GM18858 (cell line): ENCODE measurements at regions not wholly inside any gene's neighbourhood (a gene's known extent, or its start where the extent isn't known, plus 50 kb on each side); places are given as distances from the start of the nearest gene placed in this dataset.

Source experiments
- ATAC-seq: cut with Tn5 transposase; IDR thresholded peaks from one replicate; pipeline ENCODE4 v1.9.1; 2021; ENCODE audit not compliant: unreplicated experiment

DNA sequence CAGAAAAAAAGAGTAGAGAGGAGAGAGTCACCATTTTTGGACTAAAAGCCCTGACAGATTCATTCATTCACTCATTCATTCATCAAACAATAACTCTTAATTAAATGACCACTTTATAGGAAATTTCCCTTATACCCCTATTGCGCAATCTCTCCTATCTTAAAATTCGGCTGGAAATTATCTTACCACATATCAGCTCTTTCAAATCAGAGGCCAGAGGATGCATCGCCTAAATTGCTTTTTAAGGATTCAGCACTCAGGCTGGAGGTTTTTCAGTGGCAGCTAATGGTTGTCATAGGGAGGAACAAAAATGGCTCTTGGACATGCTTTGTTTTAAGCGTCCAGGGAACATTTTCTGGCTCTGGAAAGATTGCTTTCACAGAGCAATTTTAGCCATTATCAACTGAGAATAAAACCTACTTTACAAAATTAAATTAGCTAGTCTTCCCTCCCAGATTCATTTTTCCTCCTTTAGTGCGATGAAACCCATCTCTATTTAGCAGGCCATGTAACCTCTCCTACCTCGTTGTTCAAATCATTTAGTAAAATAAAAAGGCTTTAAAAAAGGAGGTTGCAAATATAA lies 115.2 kb downstream of the OLFM4 start:
- no peak for ATAC-seq

DNA sequence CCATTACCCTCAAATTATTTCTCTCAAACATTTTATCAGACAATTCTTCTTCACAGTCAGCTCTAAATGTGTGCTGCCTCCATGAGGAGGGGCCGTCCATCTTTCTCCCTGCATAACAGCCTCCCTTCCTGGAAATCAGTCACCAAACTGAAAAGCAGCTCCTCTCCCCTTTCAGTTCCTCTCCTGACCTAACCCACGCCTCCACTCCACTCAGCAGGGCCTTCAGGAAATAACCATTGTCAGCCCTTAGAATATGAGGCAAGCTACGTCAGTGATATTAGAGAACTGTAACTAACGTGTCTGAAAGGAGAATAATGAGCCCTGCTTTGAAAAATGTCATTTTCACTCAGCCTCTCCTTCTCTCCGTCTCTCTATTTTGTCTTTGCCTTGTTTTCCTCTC lies 116.2 kb downstream of the OLFM4 start:
- ATAC-seq: no peak

DNA sequence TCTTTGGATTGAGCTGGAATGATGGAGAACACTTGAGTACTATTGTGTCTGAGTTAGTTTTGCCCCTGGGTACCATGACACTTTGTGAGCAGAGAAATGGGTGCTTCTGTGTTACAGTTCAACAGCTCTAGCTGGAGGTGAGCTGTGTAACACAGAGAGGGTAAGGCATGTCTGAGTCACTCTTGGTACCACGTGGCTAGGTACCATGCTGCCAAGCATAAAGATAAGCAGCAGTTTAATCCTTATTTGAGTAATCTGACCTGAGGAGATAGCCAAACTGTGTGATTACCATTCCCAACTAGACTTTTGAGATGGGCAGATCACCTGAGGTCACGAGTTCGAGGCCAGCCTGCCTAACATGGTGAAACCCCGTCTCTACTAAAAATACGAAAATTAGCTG lies 122.0 kb downstream of the OLFM4 start:
- ATAC-seq: no peak

DNA sequence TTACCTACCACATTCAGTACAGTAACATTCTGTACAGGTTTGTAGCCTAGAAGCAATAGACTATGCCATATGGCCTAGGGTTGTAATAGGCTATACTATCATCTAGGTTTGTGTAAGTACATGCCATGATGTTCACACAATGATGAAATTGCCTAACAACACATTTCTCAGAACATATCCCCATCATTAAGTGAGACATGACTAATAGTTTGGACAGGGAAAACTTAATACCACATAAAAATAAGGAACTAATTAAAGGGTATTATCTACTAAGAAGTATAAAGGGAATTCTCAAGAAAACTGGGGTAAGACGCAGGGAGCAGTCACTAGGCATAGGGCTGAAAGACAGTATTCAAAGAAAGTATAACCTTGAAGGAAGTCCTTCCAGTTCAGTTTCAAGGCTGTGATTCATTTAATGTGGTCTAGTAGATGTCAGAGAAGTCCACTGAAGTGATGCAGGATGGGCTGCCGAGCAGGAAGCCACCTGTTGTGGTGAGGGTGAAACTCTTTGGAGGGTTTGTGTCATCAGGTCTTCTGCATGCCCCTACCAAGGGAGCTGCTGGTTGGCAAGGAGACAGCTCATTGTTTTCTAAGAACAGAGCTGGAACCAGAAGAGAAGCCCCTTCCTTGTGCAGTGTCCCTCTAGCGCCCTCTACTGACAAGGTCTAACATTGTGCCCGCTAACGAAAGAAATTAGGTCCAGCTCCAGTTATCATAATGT lies 122.9 kb downstream of the OLFM4 start:
- peak; percentile 99 for ATAC-seq

DNA sequence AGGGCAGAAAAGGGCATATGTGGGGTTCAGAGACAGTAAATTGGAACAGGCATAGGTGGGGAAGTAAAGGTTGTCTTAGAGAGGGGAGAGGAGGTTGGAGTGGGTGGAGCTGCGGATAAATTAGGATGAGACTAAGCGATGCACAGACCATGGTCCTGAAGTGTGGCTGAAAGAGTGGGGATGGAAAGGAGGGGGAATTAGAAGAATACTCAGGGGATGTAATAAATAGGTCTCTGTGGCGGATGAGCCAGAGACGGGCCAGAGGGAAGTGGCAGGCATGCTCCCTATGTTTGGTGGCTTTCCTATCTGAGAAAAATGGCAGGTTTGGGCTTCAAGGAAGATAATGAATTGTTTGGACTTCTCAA lies 123.4 kb downstream of the OLFM4 start:
- ATAC-seq: no peak

DNA sequence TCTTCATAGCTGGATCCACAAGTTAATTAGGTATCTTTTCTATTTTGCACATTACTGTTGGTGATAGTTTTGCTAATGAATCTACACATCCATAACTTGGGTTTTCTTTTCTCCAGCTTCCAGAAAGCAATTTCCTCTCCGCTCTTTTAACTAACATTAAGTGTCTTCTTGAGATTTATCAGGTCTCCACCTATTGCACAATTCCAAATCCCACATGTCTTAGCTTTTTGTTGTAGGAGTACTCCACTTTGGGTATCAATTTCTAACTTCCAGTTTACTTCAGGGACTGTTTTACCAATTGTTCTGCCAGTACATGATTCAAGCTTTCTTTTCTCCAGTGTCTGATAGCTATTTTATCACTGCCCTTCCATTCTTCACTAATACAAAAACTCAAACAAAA lies 129.6 kb downstream of the OLFM4 start:
- no peak for ATAC-seq

DNA sequence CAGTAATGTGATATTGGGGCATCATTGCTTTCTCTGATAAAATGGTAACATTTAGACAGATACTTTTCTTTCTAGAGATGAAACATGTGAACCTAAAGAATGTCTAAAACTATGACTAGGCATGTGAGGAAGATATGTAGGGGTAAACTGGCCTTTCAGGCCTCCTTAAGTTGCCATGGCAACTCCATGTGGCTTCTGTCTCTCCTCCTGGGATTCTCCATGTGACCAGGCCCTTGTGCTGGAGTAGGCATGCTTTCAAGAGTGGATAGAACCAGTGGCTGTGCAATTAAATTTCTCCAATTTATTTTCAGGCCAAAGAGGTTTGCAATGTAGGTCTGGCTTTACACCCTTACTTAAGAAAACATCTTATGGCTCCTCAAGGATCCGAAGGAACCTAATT lies 130.8 kb downstream of the OLFM4 start:
- no peak for ATAC-seq

DNA sequence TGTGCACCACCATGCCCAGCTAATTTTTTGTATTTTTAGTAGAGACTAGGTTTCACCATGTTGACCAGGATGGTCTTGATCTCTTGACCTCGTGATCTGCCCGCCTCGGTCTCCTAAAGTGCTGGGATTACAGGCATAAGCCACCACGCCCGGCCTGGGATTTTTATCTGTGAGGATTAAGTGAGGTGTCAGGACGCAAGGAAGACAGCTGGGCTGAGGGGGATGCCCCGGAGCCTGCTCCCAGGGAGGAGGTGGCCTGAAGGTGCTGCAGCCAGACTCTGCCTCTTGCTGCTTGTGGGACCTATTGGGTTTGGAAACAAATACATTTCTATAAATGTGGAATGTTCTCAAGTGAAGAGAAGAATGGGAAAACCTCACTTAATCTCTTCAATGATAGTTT lies 131.6 kb downstream of the OLFM4 start:
- no peak for ATAC-seq

DNA sequence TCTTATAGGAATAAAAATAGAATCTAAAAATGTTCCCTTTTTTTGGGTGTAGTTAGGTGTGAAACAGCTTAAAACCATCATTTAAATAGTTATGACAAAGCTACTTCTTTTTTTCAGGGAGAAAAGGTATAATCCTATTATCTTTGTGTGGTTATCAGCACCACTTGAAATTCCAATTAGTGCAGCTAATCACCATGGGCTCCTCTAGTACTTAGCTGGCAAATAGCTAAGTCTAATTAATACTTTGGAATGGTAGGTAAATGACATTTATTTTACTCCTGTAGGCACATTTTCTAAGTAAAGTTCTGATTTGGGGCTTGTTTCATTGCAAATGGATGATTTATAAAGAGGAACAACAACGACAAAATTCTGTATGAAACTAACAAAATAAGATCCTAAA lies 132.6 kb downstream of the OLFM4 start:
- ATAC-seq: no peak

DNA sequence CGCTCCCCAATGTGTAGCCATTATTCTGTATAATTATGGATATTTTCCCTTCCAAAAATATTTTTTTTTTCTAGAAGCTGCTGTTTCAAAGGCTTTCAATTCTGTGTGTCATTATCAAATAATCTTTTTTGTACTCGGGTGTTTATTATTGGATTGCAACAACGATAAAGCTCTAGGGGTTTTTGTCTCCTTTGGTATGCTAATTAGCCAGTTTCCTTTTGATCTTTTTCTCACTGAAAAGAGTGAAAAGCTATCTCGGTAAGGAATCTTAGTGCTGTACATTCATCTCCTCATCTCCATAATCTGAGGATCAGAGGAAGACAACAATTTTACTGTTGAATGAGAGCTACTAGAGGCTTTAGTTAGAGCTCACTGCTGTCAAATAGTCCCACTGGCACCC lies 136.6 kb downstream of the OLFM4 start:
- no peak for ATAC-seq

DNA sequence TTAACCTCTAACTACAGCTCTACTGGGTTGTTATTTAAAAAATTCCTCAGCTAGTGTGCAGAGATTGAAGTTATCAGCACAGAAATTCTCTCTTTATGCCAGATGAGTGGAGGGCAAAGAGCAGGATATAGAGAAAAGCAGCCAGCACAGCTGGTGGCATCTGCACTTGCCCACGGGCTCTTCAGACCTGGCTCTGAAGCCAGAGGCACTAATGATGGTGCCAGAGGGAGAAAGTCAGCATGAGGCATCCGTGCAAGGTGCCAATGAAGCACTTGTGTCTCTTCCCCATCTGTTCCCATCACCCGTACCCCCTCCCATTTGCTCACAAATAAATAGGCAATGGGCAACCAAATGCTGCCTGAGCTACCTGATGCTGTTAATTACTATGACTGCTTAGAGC lies 138.9 kb downstream of the OLFM4 start:
- no peak for ATAC-seq

DNA sequence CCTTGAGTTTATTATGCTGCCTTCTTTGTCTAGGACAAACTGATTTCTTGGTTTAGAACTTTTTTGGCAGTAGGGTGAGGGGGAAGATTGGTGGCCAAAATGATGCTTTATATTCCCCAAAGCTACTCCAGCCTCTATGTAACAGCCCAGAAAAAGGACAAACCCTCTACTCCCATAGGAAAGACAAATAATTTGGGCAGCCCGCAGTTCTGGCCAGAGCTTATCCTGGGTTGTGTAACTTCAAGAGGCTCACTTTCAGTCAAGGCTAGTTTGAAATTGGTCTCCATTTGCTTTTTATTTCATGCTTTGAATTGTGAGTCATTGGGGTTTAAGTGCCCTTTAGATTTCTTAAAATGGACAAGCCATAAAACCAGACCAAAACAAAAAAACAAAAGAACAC lies 142.3 kb downstream of the OLFM4 start:
- ATAC-seq: no peak

DNA sequence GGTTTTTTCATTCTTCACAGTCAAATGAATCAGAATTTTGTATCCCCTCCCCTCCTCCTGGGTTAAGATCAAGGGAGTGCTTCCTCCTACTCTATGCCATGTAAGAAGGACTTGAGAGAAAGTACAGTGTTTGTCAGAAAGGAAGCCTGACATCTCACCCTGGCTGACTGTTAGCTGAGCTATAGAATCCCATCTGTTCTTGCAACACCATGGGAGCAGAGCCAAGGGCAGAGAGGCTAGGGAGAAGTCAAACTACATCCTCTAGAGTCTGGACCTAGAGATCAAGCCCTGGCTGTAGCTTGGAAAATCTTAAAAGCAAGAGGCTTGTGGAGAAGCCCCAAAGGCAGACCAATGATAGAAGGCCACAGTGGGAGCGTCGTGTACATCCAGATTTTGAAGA lies 145.9 kb downstream of the OLFM4 start:
- no peak for ATAC-seq

DNA sequence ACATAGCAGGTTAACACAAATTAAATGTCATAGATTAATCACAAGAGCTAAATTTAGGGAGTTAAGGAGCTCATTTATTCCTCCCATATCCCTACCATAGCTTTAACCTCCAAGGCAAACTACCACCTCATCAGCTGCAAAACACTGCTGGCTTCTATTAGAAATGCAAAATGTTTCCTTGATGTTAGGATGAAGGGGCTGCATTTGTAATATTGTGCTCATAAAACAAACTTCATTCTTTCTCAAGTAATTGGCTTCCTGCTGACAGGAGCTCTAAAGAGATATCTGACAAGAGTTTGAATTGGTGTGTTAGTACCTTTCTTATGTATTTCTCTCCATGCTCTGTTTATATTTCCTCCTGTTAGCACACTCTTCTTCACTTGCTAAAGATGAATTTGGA lies 152.1 kb downstream of the OLFM4 start:
- ATAC-seq: no peak

DNA sequence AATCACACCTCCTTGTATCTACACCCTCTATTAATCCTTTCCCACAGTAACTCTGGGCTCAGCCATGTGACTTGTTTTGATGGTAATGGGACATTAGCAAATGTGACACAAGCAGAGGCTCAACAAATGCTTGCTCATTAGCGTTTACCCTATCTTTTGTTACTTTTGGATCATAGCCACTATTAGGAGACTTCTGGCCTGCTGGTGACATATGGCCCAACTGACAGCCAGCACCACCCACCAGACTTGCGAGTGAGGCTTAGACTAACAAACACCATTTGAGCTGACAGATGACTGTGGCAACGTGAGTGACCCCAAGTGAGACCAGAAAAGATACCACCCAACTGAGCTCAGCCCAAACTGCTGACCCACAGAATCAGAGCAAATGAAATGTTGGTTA lies 154.1 kb downstream of the OLFM4 start:
- no peak for ATAC-seq

DNA sequence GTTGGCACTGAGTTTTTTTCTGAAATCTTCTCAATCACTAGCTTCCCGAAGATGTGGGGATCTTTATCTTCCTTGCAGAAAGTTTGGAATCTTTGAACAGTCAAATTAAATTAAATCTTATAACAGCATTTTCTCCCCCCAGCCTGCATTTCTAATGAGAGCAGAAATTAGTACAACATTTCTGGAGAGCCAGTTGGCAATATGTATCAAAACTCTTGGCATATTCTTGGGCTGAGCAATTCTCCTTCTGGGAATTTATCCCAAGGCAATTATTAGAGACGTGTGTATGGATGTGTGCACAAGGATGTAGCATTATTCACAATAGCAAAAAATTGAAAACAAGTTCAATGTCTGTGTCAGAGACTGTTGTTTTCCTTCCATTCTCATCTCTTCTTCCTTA lies 159.5 kb downstream of the OLFM4 start:
- ATAC-seq: no peak

DNA sequence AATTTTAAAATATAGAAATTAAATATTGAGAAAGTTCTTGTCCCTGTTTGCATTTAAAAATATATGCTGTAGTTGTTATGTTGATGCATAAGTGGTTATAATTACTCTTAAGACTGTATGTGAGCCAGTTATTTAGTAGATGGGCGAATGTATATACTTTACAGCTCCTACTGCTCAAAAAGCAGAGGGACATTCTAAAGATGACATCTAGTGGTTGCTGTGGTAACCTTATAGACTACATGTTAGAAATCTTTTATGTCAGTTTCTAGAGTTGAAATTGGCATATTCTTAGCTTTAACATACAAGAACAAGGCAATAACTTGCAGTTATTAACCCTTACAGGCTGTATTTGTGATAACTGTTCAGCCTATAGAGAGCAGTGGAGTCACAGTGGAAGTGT lies 160.5 kb downstream of the OLFM4 start:
- no peak for ATAC-seq

DNA sequence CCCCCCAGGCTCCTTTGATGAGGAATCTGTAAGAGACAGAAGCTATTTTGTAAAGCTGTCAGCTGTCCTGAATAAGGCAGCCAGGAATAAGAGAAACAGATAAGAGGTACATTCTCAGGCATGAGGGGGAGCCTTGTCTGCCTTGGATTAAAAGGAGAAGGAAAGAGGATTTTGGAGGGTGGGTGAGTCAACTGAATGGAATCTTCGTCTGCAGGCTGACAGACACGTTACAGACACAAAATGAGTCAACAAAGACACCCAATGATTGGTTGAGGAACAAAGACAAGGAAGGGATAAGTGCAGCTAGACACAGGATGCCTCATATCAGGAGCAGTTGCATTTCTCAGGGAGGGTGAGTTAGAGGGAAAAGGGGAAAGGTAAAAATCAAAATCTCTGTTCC lies 162.5 kb downstream of the OLFM4 start:
- ATAC-seq: no peak

DNA sequence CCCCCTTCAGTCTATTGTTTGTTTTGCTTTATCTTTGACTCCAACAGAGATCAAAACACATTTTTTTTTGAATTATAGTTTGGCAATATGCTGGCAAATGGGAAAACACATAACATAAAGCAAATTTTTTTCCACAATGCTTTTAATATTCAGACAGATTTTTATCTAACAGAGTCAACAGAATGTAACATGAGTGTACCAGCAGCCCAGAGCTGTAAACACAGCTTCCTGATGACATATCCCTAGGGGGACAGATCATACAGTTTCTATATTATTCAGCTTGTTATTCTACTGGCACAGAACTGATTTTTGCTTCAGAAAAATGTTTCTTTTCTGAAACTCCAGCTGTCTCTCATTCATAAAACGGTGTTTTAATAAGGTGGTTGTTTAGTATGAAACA lies 168.8 kb downstream of the OLFM4 start:
- ATAC-seq: no peak

DNA sequence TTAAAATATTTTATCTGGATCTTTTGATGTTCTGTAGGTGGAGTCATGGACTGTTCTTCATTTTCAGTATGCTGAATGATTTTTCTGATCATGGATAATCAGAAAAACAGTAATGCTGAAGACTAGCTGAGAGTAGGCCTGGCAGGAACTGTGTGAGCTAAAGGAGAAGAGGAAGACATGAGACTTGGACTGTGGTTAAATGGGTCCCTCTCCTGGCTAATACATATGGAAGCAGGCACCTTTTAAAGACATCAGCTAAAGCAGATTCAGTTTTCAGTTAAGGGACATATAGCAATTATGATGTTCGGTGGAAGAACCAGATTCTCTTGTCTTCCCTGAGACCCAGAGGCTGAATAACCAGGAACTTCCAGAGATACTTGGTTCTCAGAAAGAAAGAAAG lies 169.4 kb downstream of the OLFM4 start:
- ATAC-seq: no peak

DNA sequence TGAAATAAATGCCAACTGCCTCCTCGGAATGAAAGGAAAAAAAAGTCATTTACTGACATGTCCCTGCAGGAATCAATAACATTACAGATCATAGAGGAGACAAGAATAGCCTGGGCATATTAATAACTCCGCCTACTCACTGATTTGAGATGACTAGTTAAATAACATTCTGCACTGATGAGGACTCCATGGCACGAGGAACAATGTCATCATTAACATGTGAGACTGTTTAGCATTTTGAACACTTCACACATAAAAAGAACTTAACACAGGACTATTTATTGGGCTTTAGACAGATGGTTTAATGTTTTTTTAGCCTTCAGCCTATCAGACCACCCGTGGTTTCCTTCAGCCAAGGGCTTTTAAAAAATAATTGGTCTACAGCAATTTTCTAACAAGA lies 170.1 kb downstream of the OLFM4 start:
- no peak for ATAC-seq

DNA sequence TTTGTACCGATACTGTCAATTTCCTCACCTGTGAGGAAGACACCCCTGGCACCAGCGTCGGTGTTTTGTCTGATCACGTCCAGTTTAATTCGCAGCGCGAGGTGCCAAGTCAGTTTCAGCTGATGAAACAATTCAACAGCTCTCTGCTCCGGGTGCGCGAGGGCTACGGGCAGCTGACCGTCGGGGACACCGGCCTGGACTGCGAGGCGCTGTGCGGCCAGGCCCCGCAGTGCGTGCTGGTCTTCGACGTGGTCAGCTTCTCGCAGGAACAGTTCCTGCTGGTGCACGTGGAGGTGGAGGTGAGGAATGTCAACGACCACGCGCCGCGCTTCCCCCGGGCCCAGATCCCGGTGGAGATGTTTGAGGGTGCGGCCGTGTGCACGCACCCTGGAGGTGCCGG lies 171.5 kb downstream of the OLFM4 start:
- ATAC-seq: no peak
